Lower lobe of right lung (tissue), 2 donors: ENCODE measurements at regions not wholly inside any gene's neighbourhood (a gene's known extent, or its start where the extent isn't known, plus 50 kb on each side); places are given as distances from the start of the nearest gene placed in this dataset.

Source experiments
- ATAC-seq, 2 donors: fragments of 200-7000 bp; cut with Tn5 transposase; one replicate each; pipeline ENCODE4 v1.9.1; 2020 to 2022; ENCODE audit warnings: mild to moderate bottlenecking in 2 of 2, moderate library complexity in 2 of 2
- DNase-seq: peaks from one replicate; pipeline ENCODE4 v3.0.0-alpha.2; 2020
- H3K27ac ChIP-seq: fragments of 200-600 bp; one replicate; pipeline ENCODE4 v1.8.0; 2022
- H3K27me3 ChIP-seq: fragments of 200-600 bp; one replicate; pipeline ENCODE4 v1.8.0; 2022; ENCODE audit warnings: low read depth
- H3K36me3 ChIP-seq: fragments of 200-600 bp; one replicate; pipeline ENCODE4 v1.8.0; 2022; ENCODE audit warnings: mild to moderate bottlenecking
- H3K4me1 ChIP-seq: fragments of 200-600 bp; one replicate; pipeline ENCODE4 v1.8.0; 2022
- H3K4me3 ChIP-seq: fragments of 200-600 bp; one replicate; pipeline ENCODE4 v1.8.0; 2022; ENCODE audit warnings: mild to moderate bottlenecking
- H3K9me3 ChIP-seq: fragments of 200-600 bp; one replicate; pipeline ENCODE4 v1.8.0; 2022
- intact Hi-C: fragments of 100-400 bp; cut with DNase I; formaldehyde crosslinking; loops from one replicate; pipeline ENCODE4 v1.11.0; 2022
- TF ChIP-seq, protein P1 (sequence below): fragments of 200-600 bp; IDR thresholded peaks from one replicate; pipeline ENCODE4 v1.8.0; 2022; ENCODE audit warnings: antibody characterized with exemption, mild to moderate bottlenecking
- donor health status: DM: no; HTN: yes; CAD: no; lungs with severe emphysema.

DNA sequence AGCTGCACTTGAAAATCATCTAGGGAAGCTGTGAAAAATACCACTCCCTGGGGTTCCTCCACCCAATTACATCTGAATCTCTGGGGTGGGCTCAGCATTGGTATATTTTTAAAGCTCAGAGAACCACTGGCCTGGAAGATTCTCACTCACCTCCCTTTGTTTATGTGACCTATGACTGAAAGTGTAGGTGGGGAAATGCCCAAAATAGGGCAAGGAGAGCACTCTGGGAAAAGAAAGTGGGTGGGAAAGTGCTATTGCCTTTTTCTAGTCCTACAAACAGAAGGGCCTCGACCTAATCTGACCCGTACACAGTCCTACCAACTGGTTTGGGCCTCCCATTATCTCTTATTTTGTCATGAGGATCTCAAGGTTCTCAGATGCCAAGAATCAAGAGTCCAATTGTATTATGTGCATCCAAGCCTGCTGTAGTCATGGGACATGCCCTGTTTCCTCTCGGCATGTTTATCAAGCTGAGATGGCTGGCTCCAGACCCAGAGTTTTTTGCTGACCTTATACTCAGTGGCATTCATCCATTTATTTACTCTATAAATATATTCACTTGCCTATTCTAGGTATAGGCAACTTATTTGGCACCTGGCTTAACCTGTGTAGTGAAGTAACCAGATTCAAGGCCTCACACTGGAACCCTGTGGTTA is 483.7 kb downstream of the ENC1 start:
- Histone ChIP-seq H3K27ac (no peak overlapping the region), H3K9me3 (no peaks in the 10 kb centered on the region), H3K4me1 (no peaks in the 10 kb centered on the region), H3K36me3 (no peaks in the 10 kb centered on the region), H3K27me3 (no peaks in the 10 kb centered on the region), H3K4me3 (no peak overlapping the region)
- DNase-seq (no peak), ATAC-seq (no peak)
- TF ChIP-seq, protein P1, sequence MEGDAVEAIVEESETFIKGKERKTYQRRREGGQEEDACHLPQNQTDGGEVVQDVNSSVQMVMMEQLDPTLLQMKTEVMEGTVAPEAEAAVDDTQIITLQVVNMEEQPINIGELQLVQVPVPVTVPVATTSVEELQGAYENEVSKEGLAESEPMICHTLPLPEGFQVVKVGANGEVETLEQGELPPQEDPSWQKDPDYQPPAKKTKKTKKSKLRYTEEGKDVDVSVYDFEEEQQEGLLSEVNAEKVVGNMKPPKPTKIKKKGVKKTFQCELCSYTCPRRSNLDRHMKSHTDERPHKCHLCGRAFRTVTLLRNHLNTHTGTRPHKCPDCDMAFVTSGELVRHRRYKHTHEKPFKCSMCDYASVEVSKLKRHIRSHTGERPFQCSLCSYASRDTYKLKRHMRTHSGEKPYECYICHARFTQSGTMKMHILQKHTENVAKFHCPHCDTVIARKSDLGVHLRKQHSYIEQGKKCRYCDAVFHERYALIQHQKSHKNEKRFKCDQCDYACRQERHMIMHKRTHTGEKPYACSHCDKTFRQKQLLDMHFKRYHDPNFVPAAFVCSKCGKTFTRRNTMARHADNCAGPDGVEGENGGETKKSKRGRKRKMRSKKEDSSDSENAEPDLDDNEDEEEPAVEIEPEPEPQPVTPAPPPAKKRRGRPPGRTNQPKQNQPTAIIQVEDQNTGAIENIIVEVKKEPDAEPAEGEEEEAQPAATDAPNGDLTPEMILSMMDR: no peak
- intact Hi-C loops: no loop called here

- no peaks in the 10 kb centered on the region for H3K36me3 ChIP-seq
- no peaks in the 10 kb centered on the region for H3K4me1 ChIP-seq
- intact Hi-C loops: no loop called here
- H3K27ac ChIP-seq: no peak overlapping the region
- TF ChIP-seq, protein P1: no peak
- ATAC-seq (no peak), DNase-seq (no peak)
- H3K27me3 ChIP-seq: no peaks in the 10 kb centered on the region
- H3K4me3 ChIP-seq: no peak overlapping the region
- H3K9me3 ChIP-seq: no peaks in the 10 kb centered on the region
These were observed 485.0 kb downstream of the ENC1 start for GRCh38 chr5:74155501-74155900.

- Histone ChIP-seq H3K9me3 (no peaks in the 10 kb centered on the region), H3K36me3 (no peaks in the 10 kb centered on the region), H3K4me1 (no peaks in the 10 kb centered on the region), H3K27me3 (no peaks in the 10 kb centered on the region), H3K27ac (no peak overlapping the region), H3K4me3 (no peak overlapping the region)
- intact Hi-C loops: no loop called here
- no peak for ATAC-seq
- TF ChIP-seq, protein P1: no peak
- no peak for DNase-seq
These were observed 486.0 kb downstream of the ENC1 start for GRCh38 chr5:74154526-74154925.

GRCh38 chr5:74153255-74153790 is 487.2 kb downstream of the ENC1 start:
- ATAC-seq: no peak

DNA sequence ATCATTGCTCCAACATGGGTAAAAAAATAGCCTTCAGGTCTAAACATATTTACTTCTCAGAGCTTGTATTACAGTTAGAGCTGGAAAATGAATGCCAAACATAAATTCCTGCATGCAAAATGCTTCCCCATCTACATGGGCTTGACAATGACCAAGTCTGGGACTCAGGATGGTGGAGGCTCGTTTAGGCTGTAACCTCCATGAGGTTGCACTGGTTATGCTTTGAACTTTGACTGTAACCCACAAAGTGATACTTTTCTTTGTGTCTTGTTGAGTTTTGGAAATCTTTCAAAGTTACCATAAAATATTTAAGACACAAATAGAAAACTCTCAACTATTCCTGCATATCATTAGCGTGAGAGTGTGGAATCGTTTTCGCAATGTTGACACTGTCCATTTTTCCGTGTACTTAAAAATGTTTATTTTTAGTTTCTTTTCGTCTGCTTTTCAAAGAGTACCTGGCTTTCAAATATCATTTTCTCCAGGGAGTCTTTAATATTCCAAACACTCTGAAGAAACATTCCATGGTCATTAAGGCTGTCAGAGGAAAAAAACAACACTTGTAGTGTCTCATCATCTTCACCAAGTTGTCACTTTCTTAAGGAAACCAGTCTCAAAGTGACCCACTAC is 487.8 kb downstream of the ENC1 start:
- no peak for ATAC-seq

More at GRCh38 chr5:74153255-74153790, 487.2 kb downstream of the ENC1 start:
- Histone ChIP-seq H3K27ac (no peak overlapping the region), H3K4me3 (no peak overlapping the region), H3K9me3 (no peaks in the 10 kb centered on the region), H3K4me1 (peaks cover 8% of the 10 kb centered on the region), H3K27me3 (no peaks in the 10 kb centered on the region), H3K36me3 (no peaks in the 10 kb centered on the region)
- no peak for DNase-seq
- TF ChIP-seq, protein P1: no peak
- intact Hi-C loops: no loop called here

More for the DNA sequence above, 487.8 kb downstream of the ENC1 start:
- Histone ChIP-seq H3K27me3 (no peaks in the 10 kb centered on the region), H3K27ac (no peak overlapping the region), H3K9me3 (no peaks in the 10 kb centered on the region), H3K4me3 (no peak overlapping the region), H3K4me1 (peaks cover 10% of the 10 kb centered on the region), H3K36me3 (no peaks in the 10 kb centered on the region)
- TF ChIP-seq, protein P1: no peak
- no peak for DNase-seq
- intact Hi-C loops: no loop called here
